GM18511 (cell line): ENCODE measurements at regions not wholly inside any gene's neighbourhood (a gene's known extent, or its start where the extent isn't known, plus 50 kb on each side); places are given as distances from the start of the nearest gene placed in this dataset.

ENCODE experiments used
- ATAC-seq: cut with Tn5 transposase; IDR thresholded peaks from one replicate; pipeline ENCODE4 v1.9.1; 2021; ENCODE audit warnings: mild to moderate bottlenecking, moderate library complexity; ENCODE audit not compliant: unreplicated experiment

GRCh38 chr6:167507376-167507945 lies 182.6 kb downstream of the TTLL2 start:
- ATAC-seq, result no peak

- ATAC-seq, result no peak
These were observed 184.3 kb downstream of the TTLL2 start for GRCh38 chr6:167508919-167509852.

DNA sequence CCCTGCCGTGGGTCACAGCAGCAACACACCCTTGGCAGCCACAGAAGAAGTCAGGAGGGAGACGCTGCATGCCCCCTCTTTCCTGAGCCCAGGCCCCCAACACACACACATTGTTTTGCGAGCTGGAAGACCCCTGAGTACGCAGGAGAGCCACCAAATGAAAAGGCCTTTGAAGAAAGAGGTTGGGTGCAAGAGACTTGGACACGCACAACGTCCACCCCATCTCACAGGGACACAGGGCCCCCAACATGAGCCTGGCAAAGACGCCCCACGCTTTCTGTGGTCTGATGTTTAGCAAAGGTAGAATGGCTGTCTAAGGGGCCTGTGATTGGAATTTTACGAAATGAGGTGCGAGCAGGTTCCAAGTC lies 185.0 kb downstream of the TTLL2 start:
- no peak for ATAC-seq

- ATAC-seq, result no peak
These were observed 185.8 kb downstream of the TTLL2 start for GRCh38 chr6:167510648-167511047.

- ATAC-seq, result no peak
These were observed 187.9 kb downstream of the TTLL2 start for GRCh38 chr6:167512696-167513375.

- ATAC-seq, result no peak
These were observed 188.9 kb downstream of the TTLL2 start for GRCh38 chr6:167513778-167514177.

DNA sequence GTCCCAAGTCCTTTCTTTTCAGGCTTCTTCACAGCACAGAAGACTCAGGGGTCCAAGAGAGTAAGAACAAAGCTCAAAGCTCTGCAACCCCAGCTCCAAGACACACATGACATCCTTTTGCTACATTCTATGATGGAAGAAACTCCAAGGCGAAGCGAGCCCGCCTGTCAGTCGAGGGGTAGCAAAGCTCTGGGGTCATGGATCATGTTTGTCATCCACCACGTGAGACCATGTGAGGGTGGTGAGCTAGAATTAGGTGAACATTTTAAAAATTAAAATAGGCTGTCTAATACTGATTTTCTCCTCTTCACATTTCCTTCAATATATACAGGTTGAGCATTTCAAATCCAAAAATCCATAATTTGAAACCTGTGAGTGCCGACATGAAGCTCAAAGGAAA lies 189.6 kb downstream of the TTLL2 start:
- ATAC-seq, result no peak

GRCh38 chr6:167515873-167516507 lies 191.1 kb downstream of the TTLL2 start:
- ATAC-seq, result no peak

DNA sequence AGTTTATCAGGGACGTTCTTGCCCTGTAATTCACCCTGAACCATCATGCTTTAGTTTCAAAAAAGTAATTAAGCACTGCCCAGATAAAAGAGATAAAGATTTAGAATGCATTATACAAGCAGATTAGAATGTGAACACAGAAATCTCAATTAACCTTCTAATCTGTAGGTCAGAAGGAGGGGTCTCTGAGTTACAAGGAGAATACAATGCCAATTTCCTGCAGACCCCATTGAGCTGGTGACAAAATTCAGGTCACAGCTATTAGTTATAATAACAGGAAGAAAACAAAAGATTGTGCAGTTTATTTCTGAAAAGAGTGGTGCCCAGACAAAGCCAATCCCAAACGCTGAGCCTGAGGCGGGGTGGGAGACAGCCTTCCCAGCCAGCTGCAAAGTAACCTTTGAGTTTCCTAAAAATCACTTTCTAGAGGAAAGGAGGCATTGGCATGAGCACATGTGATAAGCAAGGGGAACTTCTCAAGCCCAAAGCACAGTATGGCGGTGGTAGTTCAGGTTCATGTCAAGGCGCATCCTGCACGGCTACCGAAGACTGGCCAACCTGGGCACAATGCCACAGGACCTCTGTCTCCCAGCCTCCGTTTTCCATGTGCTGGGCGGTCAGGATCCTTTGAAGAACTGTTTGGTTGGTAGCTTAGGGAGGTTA lies 192.5 kb downstream of the TTLL2 start:
- ATAC-seq, result no peak

DNA sequence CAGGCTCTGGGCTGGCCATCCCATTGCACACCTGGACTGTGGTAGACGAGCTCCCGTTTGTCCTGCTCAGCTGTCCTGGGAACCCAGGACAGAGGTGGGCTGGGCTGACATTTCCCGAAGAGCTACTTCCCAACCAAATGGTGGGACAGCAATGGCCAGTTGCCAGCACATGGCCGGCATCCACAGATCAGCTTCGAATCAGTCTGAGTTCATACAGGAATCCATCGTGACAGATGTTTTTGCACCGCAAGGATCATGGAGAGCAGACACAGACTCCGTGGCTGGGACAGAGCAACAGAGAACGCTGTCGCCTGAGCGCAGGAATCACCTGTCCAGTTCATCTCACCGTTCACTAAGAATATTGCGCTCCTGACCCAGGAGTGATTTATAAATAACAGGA lies 198.5 kb downstream of the TTLL2 start:
- no peak for ATAC-seq

DNA sequence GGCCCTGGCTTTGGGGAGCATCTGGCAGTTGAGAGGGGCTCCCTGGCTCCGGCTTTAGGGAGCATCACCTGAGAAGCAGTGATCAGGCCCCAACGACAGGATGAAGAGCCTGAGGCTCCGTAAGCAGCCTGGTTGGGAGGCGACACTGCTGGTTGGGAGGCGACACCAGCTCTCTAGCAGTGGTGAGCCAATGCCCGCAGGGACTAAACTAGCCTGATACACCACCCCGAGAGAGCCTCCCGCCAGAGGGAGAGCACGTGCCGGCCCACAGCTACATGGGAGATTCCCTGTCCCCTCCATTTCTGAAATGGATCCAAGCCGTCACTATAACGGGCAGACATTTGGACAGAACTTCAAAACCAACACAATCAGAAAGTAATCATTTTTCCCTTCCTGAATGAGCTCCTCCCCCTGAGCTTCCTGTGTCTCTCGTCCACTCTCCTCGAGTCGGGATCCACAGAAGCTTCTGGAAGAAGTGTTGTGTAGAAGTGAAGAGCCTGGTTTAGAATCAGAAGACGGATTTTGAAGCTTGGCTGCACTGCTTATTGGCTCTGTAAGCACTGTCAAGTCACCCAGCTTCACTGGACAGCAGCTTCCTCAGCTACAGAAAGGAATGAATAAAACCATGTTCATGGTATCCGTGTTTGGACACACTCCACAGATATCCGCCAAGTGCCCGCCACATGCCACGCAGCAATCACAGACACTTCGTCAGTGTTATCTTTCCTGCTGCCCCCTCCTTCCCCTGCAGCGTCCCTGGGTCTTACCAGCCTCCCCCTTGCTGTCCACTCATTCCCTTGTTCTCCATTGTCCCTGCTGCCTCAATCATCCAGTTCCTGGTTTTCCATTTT lies 199.6 kb downstream of the TTLL2 start:
- no peak for ATAC-seq

DNA sequence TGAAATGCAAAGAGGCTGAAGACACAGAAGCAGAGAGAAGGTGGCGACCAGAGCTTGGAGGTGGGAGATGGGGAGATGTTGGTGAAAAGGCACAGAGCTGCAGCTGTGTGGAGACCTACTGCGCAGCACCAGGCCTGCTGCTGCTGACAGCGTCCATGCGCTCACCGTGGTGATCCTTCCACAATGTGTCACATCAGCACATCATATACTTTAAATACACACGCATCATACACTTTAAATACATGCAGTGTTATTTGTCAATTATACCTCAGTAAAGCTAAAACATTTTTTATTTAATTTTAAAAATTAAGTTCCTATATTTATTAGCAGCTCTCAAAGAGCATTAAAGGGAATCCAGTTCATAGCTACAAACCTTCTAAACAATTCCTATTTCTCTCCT lies 200.9 kb downstream of the TTLL2 start:
- ATAC-seq, result no peak

GRCh38 chr6:167526465-167527368 lies 201.8 kb downstream of the TTLL2 start:
- no peak for ATAC-seq

DNA sequence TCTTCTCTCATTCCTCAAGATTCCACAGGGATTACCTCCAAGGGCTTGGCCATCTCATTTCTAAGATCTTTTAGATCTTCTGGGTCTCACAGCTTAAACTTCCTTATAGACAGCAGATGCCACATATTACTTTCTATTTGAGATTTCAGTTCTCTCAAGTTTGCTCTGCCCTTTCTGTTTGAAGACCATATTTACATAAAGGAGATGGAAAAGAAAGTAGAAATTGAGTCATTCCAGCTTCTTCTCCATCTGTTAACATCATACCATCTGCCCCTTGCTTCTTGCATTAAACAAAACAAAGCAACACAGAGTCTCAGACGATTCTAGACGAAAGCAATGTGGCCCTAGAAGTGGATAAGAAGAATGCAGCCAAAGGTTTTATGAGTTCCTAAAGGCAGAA lies 203.4 kb downstream of the TTLL2 start:
- ATAC-seq, result peak; percentile 78

DNA sequence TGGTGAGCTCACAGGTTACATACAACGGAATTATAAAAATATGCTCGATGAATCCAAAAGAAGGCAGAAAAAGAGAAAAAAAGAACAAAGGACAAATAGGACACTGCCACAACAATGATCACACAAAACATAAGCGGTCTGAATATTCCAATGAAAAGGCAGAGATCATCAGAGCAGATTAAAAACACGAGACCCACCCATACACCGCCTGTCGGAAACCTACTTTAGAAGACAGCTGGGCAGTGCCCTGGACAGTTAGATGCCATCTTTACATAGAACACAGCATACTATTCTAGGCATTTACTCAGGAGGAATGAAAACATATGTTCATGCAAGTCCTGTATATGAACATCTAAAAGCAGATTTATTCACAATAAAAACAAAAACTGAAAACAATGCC lies 204.1 kb downstream of the TTLL2 start:
- no peak for ATAC-seq

DNA sequence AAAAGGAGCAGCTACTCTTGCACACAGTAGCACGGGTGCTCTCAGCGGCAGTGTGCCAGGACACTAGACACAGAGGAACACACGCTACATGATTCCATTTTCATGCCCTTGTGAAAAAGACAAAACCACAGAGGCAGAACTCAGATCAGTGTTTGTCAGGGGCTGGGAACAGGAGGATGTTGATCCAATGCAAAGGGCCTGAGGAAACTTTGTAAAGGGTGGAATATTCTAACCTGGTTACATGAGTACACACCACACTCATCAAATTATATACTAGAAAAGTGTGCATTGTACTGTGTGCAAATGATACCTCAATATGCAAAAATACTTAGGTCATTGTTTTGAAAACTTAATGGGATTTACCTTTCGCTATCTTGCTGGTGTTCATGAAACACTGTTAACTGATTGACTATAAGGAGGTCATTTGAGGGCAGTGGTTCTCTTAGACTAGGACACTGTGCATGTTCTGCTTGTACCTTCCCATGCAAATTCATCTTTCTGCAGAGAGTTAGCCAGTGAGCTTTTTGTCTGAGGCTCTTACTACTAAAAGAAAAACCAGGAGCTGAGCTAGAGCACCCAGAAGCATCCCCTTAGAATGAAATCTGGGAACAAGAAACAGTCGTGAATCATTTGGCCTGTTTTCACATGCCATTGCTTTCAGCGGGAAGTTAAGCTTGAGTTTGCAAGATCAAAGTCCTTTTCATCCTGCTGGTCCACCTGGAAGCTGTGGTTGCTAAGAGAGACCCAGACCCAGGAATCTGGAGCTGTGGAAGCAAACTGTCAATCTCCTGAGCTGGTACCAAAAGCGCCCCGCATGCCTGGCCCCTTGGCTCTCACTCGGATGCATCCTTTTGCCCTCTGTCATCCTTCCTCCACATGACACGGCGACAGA lies 204.8 kb downstream of the TTLL2 start:
- ATAC-seq, result no peak

GRCh38 chr6:167530951-167531350 lies 206.1 kb downstream of the TTLL2 start:
- ATAC-seq, result no peak
